GM19328 (cell line): ENCODE measurements at regions not wholly inside any gene's neighbourhood (a gene's known extent, or its start where the extent isn't known, plus 50 kb on each side); places are given as distances from the start of the nearest gene placed in this dataset.
"Not testable (repeated sequence)": the region's sequence is repeated elsewhere in the genome, so short reads cannot be mapped to it uniquely, and the experiment has no call there.

Source experiments
- ATAC-seq: cut with Tn5 transposase; IDR thresholded peaks from one replicate; pipeline ENCODE4 v1.9.1; 2021; ENCODE audit warnings: mild to moderate bottlenecking, moderate library complexity; ENCODE audit not compliant: unreplicated experiment

- ATAC-seq: no peak
These were observed 84.5 kb upstream of the SETMAR start for GRCh38 chr3:4218456-4219226.

- no peak for ATAC-seq
These were observed 84.0 kb upstream of the SETMAR start for GRCh38 chr3:4219227-4219568.

GRCh38 chr3:4220065-4220464 lies 83.1 kb upstream of the SETMAR start:
- no peak for ATAC-seq

- no peak for ATAC-seq
These were observed 80.5 kb upstream of the SETMAR start for GRCh38 chr3:4222574-4223175.

GRCh38 chr3:4223777-4224176 lies 79.4 kb upstream of the SETMAR start:
- ATAC-seq: no peak

- no peak for ATAC-seq
These were observed 78.8 kb upstream of the SETMAR start for GRCh38 chr3:4224331-4224730.

GRCh38 chr3:4225005-4225471 lies 78.1 kb upstream of the SETMAR start:
- ATAC-seq: no peak

GRCh38 chr3:4228295-4228694 lies 74.9 kb upstream of the SETMAR start:
- ATAC-seq: no peak

- no peak for ATAC-seq
These were observed 72.1 kb upstream of the SETMAR start for GRCh38 chr3:4231041-4231440.

- no peak for ATAC-seq
These were observed 70.4 kb upstream of the SETMAR start for GRCh38 chr3:4232798-4233197.

GRCh38 chr3:4233488-4233887 lies 69.7 kb upstream of the SETMAR start:
- no peak for ATAC-seq

GRCh38 chr3:4234889-4235288 lies 68.3 kb upstream of the SETMAR start:
- no peak for ATAC-seq

GRCh38 chr3:4235690-4236089 lies 67.5 kb upstream of the SETMAR start:
- ATAC-seq: no peak

GRCh38 chr3:4241595-4242170 lies 61.5 kb upstream of the SETMAR start:
- ATAC-seq: no peak

- no peak for ATAC-seq
These were observed 57.5 kb upstream of the SETMAR start for GRCh38 chr3:4245671-4246070.

- no peak for ATAC-seq
These were observed 55.8 kb upstream of the SETMAR start for GRCh38 chr3:4247391-4247790.

- ATAC-seq: no peak
These were observed 53.1 kb upstream of the SETMAR start for GRCh38 chr3:4250064-4250463.

- ATAC-seq: no peak
These were observed 51.8 kb upstream of the SETMAR start for GRCh38 chr3:4251412-4251811.

- not testable (repeated sequence) for ATAC-seq
These were observed 49.9 kb upstream of the SETMAR start for GRCh38 chr3:4253072-4253832.
